ENCODE measurements at regions not wholly inside any gene's neighbourhood (a gene's known extent, or its start where the extent isn't known, plus 50 kb on each side); places are given as distances from the start of the nearest gene placed in this dataset.
"Not testable (repeated sequence)": the region's sequence is repeated elsewhere in the genome, so short reads cannot be mapped to it uniquely, and the experiment has no call there.

DNA sequence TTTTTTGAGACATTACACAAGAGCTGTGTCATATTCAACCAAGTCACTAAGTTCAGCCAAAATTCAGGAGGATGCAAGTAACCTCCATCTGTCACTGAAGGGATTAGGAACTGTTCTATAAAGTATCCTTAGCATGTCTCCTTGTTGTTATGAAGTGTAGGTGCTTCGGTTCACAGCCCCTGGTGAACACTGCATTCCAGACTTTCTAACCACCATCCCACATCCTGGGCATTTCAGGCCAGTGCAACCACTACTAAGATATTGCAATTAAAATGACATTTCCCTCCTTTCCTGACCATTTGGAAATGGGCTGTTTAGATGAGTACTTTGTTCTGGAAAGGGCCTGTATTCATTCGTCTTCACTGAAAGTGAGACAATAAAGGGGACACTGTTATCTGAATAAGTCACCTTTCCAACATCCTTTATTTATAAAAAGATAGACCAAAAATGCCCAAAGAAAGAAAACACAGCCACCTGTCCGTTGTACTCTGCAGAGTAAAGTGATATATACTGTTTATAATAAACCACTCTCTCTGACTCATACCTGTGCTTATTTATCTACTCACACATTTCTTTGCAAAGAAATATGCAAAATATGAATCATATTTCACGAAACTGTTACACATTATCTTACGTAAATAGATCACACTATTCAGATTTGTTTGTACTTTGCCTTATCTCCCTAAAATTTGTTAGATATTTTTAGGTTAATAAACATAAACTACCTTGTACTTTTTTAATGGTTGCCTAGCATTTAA lies 861.9 kb downstream of the CDH18 start:
- Mint-ChIP-seq H3K9me3 (ENCODE audit: low read depth, unreplicated experiment) (peaks cover 2% of the 10 kb centered on the region), H3K4me3 (ENCODE audit: low read depth, unreplicated experiment) (no peak overlapping the region), H3K27ac (ENCODE audit: unreplicated experiment) (no peak overlapping the region), H3K27me3 (ENCODE audit: unreplicated experiment) (no peaks in the 10 kb centered on the region), H3K4me1 (ENCODE audit: low read depth, unreplicated experiment) (peaks cover 7% of the 10 kb centered on the region), H3K36me3 (ENCODE audit: insufficient read depth, unreplicated experiment) (no peaks in the 10 kb centered on the region)
- no peak for DNase-seq
- TF ChIP-seq, protein P1, sequence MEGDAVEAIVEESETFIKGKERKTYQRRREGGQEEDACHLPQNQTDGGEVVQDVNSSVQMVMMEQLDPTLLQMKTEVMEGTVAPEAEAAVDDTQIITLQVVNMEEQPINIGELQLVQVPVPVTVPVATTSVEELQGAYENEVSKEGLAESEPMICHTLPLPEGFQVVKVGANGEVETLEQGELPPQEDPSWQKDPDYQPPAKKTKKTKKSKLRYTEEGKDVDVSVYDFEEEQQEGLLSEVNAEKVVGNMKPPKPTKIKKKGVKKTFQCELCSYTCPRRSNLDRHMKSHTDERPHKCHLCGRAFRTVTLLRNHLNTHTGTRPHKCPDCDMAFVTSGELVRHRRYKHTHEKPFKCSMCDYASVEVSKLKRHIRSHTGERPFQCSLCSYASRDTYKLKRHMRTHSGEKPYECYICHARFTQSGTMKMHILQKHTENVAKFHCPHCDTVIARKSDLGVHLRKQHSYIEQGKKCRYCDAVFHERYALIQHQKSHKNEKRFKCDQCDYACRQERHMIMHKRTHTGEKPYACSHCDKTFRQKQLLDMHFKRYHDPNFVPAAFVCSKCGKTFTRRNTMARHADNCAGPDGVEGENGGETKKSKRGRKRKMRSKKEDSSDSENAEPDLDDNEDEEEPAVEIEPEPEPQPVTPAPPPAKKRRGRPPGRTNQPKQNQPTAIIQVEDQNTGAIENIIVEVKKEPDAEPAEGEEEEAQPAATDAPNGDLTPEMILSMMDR (IDR thresholded peaks at IDR 0.05; ENCODE audit: unreplicated experiment) = no peak
- no TSS peak for BruUV-seq (replicated peaks)
- CTCF ChIA-PET = no interaction called here
- intact Hi-C loops (cut with micrococcal nuclease; ENCODE audit: unreplicated experiment) = no loop called here

GRCh38 chr5:19140276-19140675 lies 847.7 kb downstream of the CDH18 start:
- TF ChIP-seq, protein P1 (IDR thresholded peaks at IDR 0.05; ENCODE audit: unreplicated experiment) = no peak
- CTCF ChIA-PET = no interaction called here
- Mint-ChIP-seq H3K4me3 (ENCODE audit: low read depth, unreplicated experiment) (no peak overlapping the region), H3K27me3 (ENCODE audit: unreplicated experiment) (no peaks in the 10 kb centered on the region), H3K9me3 (ENCODE audit: low read depth, unreplicated experiment) (peaks cover 9% of the 10 kb centered on the region), H3K27ac (ENCODE audit: unreplicated experiment) (no peak overlapping the region), H3K36me3 (ENCODE audit: insufficient read depth, unreplicated experiment) (no peaks in the 10 kb centered on the region), H3K4me1 (ENCODE audit: low read depth, unreplicated experiment) (no peaks in the 10 kb centered on the region)
- no peak for DNase-seq
- no TSS peak for BruUV-seq (replicated peaks)
- intact Hi-C loops (cut with micrococcal nuclease; ENCODE audit: unreplicated experiment) = no loop called here

GRCh38 chr5:19141937-19142524 lies 846.0 kb downstream of the CDH18 start:
- H3K4me3 Mint-ChIP-seq (ENCODE audit: low read depth, unreplicated experiment); DNase-seq; BruUV-seq (replicated peaks); H3K36me3 Mint-ChIP-seq (ENCODE audit: insufficient read depth, unreplicated experiment); H3K4me1 Mint-ChIP-seq (ENCODE audit: low read depth, unreplicated experiment); intact Hi-C loops (cut with micrococcal nuclease; ENCODE audit: unreplicated experiment); H3K27ac Mint-ChIP-seq (ENCODE audit: unreplicated experiment); CTCF ChIA-PET; H3K9me3 Mint-ChIP-seq (ENCODE audit: low read depth, unreplicated experiment); H3K27me3 Mint-ChIP-seq (ENCODE audit: unreplicated experiment): not testable (repeated sequence)

DNA sequence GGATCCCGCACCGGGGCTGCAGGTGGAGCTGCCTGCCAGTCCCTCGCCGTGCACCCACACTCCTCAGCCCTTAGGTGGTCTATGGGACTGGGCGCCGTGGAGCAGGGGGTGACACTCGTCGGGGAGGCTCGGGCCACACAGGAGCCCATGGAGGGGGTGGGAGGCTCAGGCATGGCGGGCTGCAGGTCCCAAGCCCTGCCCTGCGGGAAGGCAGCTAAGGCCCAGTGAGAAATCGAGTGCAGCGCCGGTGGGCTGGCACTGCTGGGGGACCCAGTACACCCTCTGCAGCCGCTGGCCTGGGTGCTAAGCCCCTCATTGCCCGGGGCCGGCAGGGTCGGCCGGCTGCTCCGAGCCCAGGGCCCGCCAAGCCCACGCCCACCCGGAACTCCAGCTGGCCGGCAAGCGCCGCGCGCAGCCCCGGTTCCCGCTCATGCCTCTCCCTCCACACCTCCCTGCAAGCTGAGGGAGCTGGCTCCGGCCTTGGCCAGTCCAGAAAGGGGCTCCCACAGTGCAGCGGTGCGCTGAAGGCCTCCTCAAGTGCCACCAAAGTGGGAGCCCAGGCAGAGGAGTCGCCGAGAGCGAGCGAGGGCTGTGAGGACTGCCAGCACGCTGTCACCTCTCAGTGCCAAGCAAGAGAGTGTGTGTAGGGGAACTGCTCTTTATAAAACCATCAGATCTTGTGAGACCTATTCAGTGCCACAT lies 845.1 kb downstream of the CDH18 start:
- H3K36me3 Mint-ChIP-seq (ENCODE audit: insufficient read depth, unreplicated experiment); CTCF ChIA-PET; H3K27ac Mint-ChIP-seq (ENCODE audit: unreplicated experiment); intact Hi-C loops (cut with micrococcal nuclease; ENCODE audit: unreplicated experiment); H3K27me3 Mint-ChIP-seq (ENCODE audit: unreplicated experiment); BruUV-seq (replicated peaks); H3K9me3 Mint-ChIP-seq (ENCODE audit: low read depth, unreplicated experiment); DNase-seq; H3K4me1 Mint-ChIP-seq (ENCODE audit: low read depth, unreplicated experiment); H3K4me3 Mint-ChIP-seq (ENCODE audit: low read depth, unreplicated experiment): not testable (repeated sequence)

GRCh38 chr5:19143935-19144334 lies 844.1 kb downstream of the CDH18 start:
- BruUV-seq (replicated peaks) = no TSS peak
- Mint-ChIP-seq H3K9me3 (ENCODE audit: low read depth, unreplicated experiment) (peaks cover 9% of the 10 kb centered on the region), H3K4me1 (ENCODE audit: low read depth, unreplicated experiment) (no peaks in the 10 kb centered on the region), H3K27ac (ENCODE audit: unreplicated experiment) (no peak overlapping the region), H3K36me3 (ENCODE audit: insufficient read depth, unreplicated experiment) (no peaks in the 10 kb centered on the region), H3K4me3 (ENCODE audit: low read depth, unreplicated experiment) (no peak overlapping the region), H3K27me3 (ENCODE audit: unreplicated experiment) (no peaks in the 10 kb centered on the region)
- DNase-seq = no peak
- CTCF ChIA-PET = no interaction called here
- intact Hi-C loops (cut with micrococcal nuclease; ENCODE audit: unreplicated experiment) = no loop called here
- TF ChIP-seq, protein P1 (IDR thresholded peaks at IDR 0.05; ENCODE audit: unreplicated experiment) = no peak
